PFSK-1 (cell line): ENCODE measurements at regions not wholly inside any gene's neighbourhood (a gene's known extent, or its start where the extent isn't known, plus 50 kb on each side); places are given as distances from the start of the nearest gene placed in this dataset.

Experiments
- FOXP2 ChIP-seq: optimal IDR thresholded peaks from 2 replicates; pipeline ENCODE3; 2011; ENCODE audit warnings: borderline replicate concordance, control low read depth, inconsistent platforms; ENCODE audit not compliant: insufficient read depth; ENCODE audit errors: extremely low read length, extremely low read depth
- POLR2AphosphoS5 ChIP-seq: IDR thresholded peaks from 2 replicates; pipeline ENCODE4 v1.6.1; 2012; ENCODE audit warnings: low read depth, mild to moderate bottlenecking, control low read depth, low read length, moderate library complexity
- REST ChIP-seq, 2 experiments: IDR thresholded peaks; 2 replicates each; pipeline versions ENCODE4 v1.6.1 to v1.8.0; 2011 to 2012; ENCODE audit warnings: low read depth in 2 of 2, low read length in 2 of 2, control low read depth in 1 of 2, inconsistent platforms in 1 of 2, mild to moderate bottlenecking in 1 of 2, moderate library complexity in 1 of 2; ENCODE audit not compliant: insufficient read depth in 1 of 2
- SIN3A ChIP-seq: IDR thresholded peaks from 2 replicates; pipeline ENCODE4 v1.6.1; 2012; ENCODE audit warnings: mild to moderate bottlenecking, low read length, moderate library complexity, borderline replicate concordance; ENCODE audit not compliant: insufficient read depth
- TAF1 ChIP-seq: IDR thresholded peaks from 2 replicates; pipeline ENCODE4 v1.6.1; 2012; ENCODE audit warnings: low read length, control low read depth, borderline replicate concordance; ENCODE audit not compliant: insufficient read depth

GRCh38 chr7:156509216-156509615 is 131.4 kb upstream of the RNF32 start:
- TF ChIP-seq FOXP2 = no peak
- TF ChIP-seq SIN3A = no peak
- no peak for TF ChIP-seq REST (IDR thresholded peaks at IDR 0.05; ENCODE audit: insufficient read depth in 1 of 2, low read depth in 2 of 2, low read length in 2 of 2)
- TF ChIP-seq TAF1 = no peak
- TF ChIP-seq POLR2AphosphoS5 = no peak

DNA sequence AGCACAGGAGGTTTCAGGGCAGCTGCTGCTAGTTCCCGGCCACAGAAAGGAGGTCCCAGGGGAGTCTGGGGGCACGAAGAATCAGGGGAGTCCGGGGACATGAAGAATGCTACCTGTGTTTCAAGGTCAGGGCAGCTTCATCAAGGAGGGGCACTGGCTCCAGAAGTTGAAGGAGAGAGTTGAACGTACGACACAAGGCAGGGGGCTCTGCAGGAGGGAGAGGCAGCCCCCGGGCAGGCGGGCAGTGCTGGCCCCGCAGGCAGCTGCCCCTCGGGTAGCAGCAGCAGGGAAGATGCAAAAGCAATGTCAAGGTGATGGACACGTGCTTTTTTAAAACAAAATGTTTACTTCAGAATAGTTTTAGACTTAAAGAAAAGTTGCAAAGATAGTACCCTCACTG is 134.7 kb upstream of the RNF32 start:
- TF ChIP-seq TAF1 (no peak), SIN3A (no peak), POLR2AphosphoS5 (no peak), REST (IDR thresholded peaks at IDR 0.05; ENCODE audit: insufficient read depth in 1 of 2, low read depth in 2 of 2, low read length in 2 of 2) (no peak), FOXP2 (no peak)

- TF ChIP-seq POLR2AphosphoS5 = no peak
- no peak for TF ChIP-seq SIN3A
- TF ChIP-seq REST (IDR thresholded peaks at IDR 0.05; ENCODE audit: insufficient read depth in 1 of 2, low read depth in 2 of 2, low read length in 2 of 2) = no peak
- no peak for TF ChIP-seq TAF1
- TF ChIP-seq FOXP2 = no peak
Measured at GRCh38 chr7:156504687-156505545, 135.7 kb upstream of the RNF32 start.

DNA sequence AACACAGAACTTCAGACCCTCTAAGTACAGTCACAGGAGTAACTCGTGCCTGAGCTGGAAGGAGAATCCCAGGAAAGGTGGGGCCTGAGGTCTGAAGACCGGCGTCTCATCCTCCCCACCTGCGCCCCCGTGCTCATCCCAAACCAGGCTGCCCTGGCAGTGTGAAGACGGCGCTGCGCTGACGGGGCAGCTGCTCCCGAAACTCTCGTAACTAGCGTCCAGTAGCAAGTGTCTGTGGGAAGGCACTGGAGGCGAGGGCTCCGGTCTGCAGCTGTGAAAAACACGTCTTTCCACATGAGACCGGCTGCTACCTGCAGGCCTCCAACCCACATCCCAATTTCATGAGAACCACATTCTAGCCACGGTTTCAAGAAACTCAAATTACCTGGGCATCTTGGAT is 136.6 kb upstream of the RNF32 start:
- no peak for TF ChIP-seq REST (IDR thresholded peaks at IDR 0.05; ENCODE audit: insufficient read depth in 1 of 2, low read depth in 2 of 2, low read length in 2 of 2)
- TF ChIP-seq TAF1 = no peak
- no peak for TF ChIP-seq SIN3A

DNA sequence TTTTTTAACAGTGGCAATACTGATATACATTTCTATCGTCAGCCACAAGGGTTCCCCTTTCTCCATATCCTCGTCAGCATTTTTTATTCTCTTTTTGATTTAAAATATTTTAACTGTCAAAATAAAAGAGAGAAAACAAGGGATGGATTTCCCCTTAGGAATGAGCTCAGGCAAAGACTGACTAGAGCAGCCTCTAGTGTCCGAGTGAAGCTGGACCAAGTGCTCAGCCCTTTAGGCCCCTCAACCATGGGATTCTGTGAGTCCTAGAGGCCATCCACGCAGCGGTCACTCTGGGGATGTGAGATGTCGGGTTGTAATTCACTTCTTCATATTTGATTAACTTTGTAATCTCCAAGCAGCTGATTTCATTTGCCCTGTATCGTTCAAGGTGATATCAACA is 137.4 kb upstream of the RNF32 start:
- TF ChIP-seq TAF1 (no peak), SIN3A (no peak), REST (IDR thresholded peaks at IDR 0.05; ENCODE audit: insufficient read depth in 1 of 2, low read depth in 2 of 2, low read length in 2 of 2) (no peak), POLR2AphosphoS5 (no peak), FOXP2 (no peak)
